HepG2 (cell line): ENCODE measurements at regions not wholly inside any gene's neighbourhood (a gene's known extent, or its start where the extent isn't known, plus 50 kb on each side); places are given as distances from the start of the nearest gene placed in this dataset.
"Not testable (repeated sequence)": the region's sequence is repeated elsewhere in the genome, so short reads cannot be mapped to it uniquely, and the experiment has no call there.

Source experiments
- ARNTL ChIP-seq: sonication (generic); formaldehyde crosslinking; IDR thresholded peaks from 2 replicates; pipeline ENCODE4 v1.4.0; 2020; ENCODE audit warnings: mild to moderate bottlenecking, missing genetic modification reagents
- FOXK2 ChIP-seq: fragments of 450-650 bp; IDR thresholded peaks from 2 replicates; pipeline ENCODE4 v1.6.1; 2016

- not testable (repeated sequence) for TF ChIP-seq ARNTL, FOXK2
Measured at GRCh38 chr7:56374666-56375065, 258.4 kb upstream of the NUPR2 start.
